Left kidney (tissue), 1 donor: ENCODE measurements at regions not wholly inside any gene's neighbourhood (a gene's known extent, or its start where the extent isn't known, plus 50 kb on each side); places are given as distances from the start of the nearest gene placed in this dataset.

ENCODE experiments used
- DNase-seq: peaks from one replicate; pipeline ENCODE4 v3.0.0-alpha.2; 2013

DNA sequence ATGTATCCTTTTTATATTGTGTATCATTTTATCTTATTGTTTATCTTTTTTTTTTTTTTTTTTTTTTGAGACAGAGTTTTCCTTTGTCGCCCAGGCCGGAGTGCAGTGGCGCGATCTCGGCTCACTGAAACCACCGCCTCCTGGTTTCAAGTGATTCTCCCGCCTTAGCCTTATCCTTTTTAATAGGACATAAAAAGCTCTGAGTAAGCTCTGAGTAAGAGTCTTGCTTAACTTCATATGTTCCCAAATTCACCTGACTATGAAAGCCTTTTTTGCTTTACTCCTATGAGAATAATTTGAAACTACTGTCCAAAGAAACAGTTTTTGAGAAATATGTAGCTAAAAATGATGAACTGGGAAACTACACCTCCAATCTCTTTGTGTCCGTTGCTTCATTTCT lies 525.5 kb downstream of the IRS1 start:
- DNase-seq, result no peak

DNA sequence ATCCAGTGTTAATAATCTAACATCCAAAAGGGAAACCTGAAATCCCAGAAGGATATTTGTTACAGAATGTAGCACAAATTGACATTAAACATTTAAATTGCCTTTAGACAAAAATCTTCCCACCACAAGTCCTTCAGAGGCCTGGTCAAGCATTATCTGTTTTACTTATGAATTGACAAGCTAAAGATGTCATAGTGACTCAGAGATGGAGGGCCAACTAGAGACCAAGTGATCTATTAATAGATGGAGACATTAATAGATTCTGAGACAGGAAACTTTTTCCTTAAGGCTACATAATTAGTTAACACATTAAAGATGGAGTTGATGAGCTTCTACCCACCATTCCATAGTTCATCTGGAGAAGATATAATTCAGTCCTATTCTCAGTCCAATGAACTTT lies 526.2 kb downstream of the IRS1 start:
- no peak for DNase-seq

DNA sequence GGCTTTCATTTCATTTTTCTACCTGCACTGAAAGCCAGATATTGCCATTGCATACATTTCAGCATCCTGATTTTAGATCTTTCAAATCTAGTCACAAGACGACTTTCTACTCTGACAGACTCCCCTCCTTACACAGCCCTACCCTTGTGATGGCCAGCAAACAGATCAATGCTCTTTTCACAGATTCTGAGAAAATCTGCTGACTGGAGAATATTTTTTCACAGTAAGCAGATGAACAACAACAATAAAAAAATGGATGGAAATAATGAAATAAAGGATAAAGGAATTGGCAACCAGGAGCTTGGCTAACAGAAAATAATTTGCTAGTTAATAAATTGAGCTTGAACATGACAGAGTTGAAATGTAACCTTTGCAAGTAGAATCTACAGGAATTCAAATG lies 527.2 kb downstream of the IRS1 start:
- DNase-seq, result no peak

DNA sequence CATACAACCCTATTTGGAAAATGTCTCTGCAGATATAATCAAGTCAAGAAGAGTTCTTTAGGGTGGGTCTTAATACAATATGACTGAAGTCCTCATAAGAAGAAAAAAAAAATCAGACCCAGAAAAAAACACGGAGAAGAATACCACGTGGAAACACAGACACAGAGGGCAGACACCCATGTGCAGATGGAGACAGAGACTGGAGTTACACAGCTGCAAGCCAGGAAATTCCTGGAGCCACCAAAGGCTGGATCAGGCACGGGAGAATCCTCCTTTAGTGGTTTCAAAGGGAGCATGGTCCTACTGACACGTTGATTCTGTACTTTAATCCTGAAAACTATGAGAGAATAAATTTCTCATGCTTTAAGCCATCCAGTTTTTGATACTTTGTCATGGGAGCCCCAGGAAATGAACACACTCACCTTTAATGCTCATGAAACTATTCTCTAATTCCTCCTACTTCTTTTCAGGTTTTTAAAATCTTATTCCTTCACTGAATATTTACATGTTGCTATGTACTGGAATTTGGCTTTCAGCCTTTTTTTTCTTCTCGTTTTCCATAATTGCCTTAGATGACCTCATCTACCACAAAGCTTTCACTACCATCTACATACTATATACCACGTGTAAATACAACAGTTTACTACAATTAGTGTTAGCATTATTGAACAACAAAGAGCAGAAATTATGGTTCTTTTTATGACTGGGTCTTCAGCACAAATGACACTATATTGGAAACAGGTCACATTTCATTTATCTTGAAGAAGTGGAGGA lies 529.1 kb downstream of the IRS1 start:
- no peak for DNase-seq

DNA sequence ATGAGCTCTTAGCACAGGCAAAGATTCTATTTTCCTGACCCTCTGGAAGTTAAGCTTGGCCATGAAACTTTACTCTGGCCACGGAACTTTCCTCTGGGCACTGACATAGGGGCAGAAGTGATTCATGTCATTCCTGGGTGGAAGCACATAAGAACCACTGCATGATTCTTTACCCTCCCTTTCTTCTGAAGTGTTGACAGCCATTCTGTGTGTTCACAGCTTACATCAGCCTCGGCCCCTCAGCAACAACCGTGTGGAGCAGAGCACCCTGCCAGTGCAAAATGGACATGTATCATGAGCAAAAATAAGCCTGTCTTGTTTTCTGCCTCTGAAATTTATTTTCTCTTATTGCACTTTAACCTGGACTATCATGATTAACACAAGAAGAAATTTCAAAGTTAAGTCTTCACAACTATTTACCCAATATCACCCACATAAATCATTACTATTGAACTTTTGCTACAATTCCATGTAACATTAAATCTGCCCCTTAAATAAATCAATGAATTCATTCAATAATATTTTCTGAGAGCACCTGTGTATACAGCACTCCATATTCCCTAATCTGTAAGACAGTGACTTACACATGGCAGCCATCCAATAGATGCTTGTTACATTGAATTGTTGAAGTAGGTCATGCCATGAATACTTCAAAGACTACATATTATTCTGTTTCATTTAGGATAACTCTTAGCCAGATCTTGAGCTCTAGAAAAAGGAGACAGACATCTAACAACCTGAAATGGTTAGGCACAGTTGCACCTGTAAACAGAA lies 531.9 kb downstream of the IRS1 start:
- no peak for DNase-seq

DNA sequence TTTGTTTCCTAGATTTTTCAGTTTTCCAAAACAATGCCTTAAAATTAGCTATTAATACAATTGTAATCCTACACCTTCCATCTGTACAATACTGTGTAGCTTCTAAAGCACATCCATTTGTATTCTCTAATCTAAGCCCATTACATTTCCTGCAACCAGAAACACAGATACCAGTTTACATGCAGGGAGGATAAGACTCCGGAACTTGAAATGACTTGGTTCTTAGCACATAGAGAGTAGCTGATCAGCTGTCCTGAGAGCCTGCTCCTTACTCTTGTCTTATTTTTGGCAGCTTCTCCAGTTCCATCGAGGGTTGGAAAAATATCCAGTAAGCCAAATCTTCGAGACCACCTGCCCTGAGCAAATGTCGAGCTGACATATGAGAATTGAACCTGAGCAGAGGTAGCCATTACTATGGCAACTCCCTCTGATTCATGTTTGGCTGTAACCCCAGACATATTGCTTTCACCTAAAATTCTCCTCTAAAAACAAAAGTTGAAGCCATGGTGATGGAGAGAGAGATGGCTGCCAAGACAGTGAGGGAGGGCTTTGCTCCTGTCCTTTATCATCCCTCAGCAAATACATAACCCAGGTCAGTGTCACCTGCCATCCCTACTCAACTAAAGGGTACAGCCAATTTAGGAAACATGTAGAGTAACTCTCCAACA lies 542.8 kb downstream of the IRS1 start:
- DNase-seq, result no peak

DNA sequence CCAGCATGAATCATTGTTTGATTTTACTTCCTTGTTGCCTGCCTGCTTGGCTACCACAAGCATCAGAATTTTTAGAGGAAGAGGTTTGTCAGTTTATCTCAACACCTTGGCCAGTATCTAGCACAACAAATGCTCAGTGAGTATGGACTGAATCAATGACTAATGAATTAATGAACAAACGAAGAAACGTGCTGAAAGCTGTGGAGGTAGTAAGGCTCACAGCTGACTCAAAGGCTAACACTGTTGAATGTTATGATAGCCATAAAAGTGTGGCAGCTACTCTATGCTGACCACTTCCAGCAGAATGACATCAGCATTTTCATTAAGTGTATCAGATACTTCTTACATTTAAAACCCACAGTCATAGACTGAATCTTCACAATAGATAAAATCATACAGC lies 543.4 kb downstream of the IRS1 start:
- no peak for DNase-seq

DNA sequence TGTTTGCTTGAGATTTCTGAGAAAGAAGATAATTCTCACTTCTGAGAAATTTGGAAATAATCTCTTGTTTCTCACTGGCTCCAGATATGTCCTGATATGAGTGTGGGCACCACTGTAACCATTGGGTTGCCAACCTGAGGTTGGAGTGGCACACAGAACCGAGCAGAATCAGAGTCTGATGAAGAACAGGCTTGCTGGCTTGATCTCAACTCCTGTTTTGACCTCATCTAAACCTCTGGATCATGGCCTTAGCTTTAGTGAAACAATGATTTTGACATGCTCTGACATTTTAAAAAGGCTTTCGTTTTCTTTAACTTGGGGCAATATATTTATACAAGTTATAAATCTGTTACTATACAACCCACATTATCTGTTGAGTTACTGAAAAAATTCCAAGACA lies 548.0 kb downstream of the IRS1 start:
- DNase-seq, result no peak

DNA sequence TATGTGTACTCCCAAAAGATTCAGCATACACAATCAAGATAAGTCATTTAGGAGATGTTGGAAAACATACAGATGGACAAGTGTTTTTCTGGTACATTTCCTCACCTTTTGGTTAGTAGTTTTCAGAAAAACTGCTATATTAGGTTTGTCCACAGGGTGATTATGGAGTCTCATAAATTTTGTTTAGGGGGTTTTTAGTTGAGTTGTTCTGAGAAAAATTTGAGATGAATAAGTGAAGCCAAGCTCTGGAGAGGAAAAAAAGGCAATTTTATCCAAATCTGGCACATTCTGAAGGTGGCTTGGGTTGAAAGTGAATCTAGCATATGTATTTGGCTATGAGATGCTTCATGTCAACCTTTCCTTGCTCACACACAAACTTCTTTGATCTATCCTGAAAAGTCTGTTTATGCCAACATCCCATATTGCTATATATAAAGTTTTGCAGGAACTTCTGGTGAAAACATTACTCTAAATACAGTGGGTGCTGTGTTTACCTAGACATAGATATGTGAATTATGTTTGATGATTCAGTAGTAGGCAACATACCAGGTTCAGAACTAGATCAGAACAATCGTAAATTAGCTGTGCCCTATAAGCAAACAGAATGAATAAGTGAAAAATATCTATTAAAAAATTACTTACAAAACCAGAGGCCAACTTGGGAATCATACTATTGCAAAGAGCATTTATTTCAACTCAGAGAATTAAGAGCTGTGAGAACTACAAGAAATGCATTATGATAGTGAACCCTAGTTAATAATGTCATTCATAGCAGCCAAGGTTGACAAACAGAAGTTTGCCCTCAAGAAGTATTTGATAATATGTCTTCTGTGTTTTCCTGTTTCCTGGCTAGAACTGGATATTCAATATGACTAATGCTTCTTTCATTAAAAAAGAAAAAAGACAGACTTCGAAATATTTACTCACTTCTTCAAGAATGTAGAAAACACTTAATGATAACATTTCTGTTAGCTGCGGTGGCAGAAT lies 552.0 kb downstream of the IRS1 start:
- no peak for DNase-seq

DNA sequence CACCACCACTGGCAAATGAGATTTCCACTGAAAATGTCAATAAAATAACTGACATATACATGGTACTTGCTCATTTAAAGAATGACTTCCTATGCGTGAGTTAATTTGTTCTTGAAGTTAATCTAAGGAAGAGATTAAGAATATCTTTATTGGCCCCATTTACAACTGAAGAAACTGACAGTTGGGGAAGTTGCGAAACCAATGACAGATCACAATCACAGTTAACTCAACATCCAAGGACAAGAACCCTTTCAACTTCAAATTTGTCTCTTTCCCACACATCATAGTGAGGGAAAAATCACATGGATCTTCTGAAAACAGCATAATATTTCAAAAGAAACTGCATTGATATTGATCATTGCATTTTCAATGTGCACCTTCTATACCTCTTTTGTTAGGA lies 565.4 kb downstream of the IRS1 start:
- no peak for DNase-seq

DNA sequence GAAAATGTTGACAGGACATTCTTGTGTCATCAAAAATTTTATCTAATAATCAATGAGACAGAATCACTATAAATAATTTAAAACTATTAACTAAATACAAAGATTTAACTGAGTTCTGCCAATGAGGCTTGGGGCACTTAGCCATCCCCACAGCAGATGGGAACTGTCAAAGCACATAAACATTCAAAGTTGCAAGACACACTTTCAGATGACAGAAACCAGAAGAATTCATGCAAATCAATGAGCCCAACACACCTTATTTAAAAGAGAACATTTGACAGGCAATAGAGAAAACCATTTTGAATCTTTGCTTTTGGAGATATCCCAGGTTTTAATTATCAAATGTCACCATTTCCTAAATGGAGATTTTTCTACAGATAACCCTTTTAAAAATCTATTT lies 566.2 kb downstream of the IRS1 start:
- no peak for DNase-seq

DNA sequence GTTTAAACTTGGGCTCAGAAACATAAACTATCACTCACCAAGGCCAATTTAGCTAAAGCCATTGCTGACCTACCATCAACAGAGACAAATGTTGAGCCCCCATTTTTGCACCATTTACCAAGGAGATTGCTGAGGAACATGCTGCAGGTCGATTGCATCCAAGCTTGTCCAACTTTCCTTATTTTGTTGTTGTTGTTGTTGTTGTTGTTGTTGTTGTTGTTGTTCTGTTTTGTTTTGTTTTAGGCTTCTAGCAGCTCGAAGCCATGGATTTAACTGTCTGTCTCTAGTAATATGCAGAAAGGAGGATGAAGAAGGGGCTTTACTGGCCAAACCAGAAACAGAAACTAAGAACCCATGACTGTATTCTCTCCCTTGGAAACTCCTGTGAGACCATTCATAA lies 571.5 kb downstream of the IRS1 start:
- DNase-seq, result no peak

DNA sequence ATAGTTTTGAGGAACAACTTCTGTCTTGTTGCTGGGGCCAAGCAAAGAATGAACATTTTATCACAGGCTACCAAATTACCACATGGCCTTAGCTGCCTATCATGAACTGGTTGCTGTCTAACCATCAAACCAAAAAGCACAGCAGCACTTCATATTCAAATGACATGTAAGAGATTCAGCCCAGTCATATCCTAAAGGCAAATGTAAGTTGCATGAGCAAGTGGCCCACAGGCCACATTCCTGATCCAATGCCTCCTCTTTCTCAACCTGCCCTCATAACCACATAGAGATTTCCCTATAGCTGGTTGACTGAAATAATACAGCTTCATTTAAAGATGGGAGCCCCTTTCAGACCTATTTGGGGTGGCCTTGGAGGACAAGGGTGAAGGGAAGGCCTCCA lies 572.3 kb downstream of the IRS1 start:
- no peak for DNase-seq

DNA sequence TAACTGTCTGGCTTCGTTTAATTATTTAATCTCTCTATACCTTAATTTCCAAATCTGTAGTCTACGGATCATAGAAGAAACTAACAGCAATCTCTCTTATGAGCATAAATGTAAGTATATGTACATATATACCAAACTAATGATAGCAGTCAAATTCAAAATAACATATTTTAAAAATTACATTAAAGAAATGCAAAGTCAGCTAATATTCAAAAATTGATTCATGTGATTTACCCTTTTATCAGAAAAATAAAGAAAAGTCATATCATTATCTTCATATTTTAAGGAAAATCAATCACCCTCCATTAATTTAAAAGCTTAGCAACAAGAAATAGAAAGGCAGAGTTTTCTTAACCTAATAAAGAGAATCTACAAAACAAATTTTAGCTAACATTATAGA lies 575.9 kb downstream of the IRS1 start:
- DNase-seq, result no peak

DNA sequence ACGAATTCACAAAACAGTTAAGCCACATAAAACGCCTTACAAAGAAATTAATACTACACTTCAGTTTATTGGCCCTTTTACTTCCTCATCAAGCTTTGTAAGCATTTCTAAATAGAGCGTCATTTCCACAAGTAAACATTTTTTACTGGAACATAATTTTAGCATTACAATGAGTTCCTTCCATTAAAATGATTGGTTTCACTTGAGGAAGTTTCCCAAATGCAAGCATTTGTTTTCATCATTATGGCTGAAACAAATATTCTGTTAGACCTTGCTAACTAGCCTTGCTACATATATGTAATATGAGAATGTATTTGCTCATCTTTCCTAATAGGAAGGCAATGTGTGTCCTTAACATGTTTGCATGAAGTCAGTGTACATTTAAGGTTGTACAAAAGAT lies 579.1 kb downstream of the IRS1 start:
- no peak for DNase-seq

DNA sequence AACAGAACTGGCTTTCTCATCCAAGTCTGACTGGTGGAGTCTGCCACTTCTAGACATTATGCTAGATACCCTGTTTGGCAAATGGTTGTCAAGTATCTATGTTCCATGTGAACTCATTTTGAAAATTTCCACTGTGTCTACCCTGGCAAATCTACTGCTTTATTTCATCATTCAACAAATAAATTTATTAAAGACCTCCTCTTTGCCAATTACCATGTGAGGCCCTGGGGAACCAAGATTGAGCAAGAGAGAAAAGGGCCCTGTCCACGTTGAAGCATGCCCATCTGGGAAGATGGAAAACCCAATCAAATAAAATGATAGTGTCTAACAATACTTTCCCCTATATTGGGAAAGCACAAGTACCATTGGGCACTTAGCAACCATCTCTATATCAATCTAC lies 582.4 kb downstream of the IRS1 start:
- DNase-seq, result no peak

DNA sequence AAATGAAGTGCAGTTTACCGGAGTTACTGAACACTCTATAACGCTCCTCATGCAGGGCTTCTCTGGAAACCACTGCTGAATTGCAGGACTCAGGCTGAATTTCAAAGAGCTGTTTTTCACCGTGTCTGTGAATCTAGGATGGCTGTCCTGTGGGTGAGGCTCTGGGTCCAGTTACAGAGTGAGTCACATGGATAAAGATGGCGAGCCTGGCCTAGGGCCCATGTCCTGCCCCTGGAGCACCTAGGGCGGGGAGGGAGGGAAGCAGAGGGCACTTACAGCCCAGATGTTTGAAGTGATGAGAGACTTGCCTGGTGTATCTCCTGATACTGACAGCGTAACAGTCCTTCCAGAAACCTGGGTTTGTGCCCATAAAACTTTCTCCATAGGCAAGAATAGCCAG lies 583.0 kb downstream of the IRS1 start:
- no peak for DNase-seq

DNA sequence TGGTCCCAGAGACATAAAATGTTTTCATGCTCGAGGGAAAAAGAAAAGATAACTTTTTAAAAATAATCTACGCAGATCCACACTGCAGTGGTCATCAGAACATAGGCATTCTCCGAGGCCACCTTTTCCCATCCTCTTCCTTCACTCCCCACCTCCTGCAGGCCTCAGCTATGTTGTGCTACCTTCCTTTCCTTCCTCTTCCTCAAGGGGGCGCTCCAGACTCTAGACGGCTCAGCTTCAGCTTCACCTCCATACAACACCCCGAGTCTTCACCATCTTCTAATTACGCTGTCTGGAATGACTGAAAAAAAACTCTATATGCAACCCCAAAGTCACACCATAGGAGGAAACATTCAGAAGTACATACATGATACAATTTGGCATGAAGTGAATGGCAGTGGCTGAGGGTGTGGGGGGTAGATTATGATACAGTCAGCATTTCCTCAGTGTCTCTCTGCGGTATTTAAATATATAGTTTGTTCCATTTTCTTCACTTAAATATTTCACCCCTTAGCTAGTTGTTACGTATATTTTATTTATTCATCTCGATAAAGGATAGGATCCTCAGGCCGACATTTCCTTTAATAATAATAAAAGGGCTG lies 583.6 kb downstream of the IRS1 start:
- DNase-seq, result peak; percentile 53

DNA sequence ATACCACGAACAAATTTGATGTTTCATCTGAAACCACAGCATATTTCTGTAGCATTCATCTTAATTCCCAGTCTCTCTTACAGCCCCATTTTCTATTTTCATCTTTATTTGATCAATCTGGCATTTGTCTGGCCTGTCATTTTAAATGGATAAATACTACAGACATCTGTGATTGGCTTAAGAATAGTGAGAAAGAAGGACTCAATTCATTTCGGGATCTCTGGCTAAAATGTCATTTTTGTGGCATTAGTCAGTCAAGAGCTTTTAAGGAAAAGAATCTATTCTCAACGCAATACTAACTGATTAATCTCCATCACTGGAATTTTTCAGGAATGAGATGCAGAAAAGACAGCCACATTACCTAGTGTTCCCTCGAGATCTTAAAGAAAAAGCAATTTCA lies 585.9 kb downstream of the IRS1 start:
- DNase-seq, result no peak

DNA sequence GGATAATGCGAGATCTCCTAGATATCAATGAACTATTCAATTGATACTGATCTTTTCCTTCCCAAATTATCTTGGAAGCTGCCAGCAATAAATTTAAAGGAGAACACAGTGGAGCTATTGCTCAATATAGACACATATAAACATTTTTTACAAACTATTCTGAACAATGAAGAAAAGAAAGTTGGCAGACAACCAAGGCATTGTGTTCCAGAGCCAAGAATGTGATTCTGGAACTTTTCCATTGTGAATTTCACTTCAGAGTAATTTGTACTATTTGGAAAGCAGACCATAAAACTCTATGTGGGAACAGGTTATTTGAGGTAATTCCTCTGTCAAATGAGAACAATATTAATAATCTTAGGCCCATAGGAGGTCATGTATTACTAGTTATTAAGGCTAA lies 588.2 kb downstream of the IRS1 start:
- DNase-seq, result peak; percentile 19

DNA sequence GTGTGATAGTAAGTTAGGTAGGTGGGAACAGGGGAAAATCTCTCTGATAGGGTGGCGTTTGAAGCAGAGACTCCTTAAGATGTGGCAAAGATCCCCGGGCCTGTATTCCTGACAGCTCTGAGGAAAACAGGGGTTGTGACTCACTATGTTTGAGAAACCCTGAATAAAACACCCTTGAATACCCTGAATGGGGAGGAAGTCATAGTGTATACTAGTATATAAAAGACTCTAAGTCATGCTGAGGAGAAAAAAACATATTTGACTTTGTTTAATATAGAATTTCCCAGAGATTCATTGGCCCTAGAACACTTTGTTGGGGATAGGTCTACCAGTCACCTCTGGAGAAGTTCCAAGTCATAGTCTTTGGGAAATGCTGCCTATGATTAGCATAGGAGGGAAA lies 590.9 kb downstream of the IRS1 start:
- DNase-seq, result no peak

DNA sequence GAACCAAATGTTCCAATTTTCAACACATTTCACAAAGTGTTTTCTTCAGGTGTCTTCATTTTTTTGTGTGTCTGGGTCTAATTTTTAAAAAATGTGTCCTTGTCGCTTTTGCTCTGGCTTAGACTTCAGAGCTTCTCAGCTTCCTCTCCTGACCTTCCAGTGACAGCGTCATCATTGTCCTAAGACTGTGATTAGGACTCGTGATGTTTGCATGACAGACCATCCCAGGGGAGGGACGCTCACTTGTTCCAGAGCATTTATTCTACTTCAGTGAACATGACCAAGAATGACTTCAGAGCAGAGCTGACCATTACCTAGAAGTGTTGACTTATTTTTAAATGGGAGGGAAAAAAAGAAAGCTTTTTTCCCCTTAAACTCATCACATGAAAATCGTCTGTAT lies 591.9 kb downstream of the IRS1 start:
- DNase-seq, result no peak
